HL-60 (cell line): ENCODE measurements at regions not wholly inside any gene's neighbourhood (a gene's known extent, or its start where the extent isn't known, plus 50 kb on each side); places are given as distances from the start of the nearest gene placed in this dataset.

Experiments
- CTCF ChIP-seq: IDR thresholded peaks from one replicate; pipeline ENCODE4 v1.5.1; 2011; ENCODE audit warnings: low read length, control low read depth, inconsistent platforms; ENCODE audit not compliant: insufficient read depth
- REST ChIP-seq: IDR thresholded peaks from 2 replicates; pipeline ENCODE4 v1.6.1; 2012; ENCODE audit warnings: low read depth; ENCODE audit not compliant: insufficient replicate concordance

- TF ChIP-seq CTCF = no peak
- no peak for TF ChIP-seq REST
Measured at GRCh38 chr1:82813386-82813785, 1012.7 kb downstream of the ADGRL2 start.
